ENCODE measurements at regions not wholly inside any gene's neighbourhood (a gene's known extent, or its start where the extent isn't known, plus 50 kb on each side); places are given as distances from the start of the nearest gene placed in this dataset.

DNA sequence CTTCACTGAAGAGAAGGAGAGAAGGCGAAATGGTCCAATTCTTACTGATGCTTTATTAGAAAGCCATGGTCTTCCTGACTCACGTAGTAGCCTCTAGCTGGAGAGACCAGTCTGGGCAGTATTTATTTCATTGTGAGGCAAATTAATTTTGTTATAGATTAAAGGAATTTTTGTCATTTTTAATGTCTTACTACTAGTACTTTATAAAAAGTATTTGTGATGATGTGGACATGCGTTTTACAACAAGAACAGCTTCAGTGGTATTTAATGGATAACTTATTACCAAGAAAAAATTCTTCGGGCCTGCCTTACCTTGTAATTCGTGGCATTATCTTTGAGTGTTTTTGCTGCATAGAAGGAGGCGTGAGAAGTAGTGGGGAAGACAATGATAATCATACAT lies 339.4 kb upstream of the SHH start (continued):
- TF ChIP-seq, protein P1, sequence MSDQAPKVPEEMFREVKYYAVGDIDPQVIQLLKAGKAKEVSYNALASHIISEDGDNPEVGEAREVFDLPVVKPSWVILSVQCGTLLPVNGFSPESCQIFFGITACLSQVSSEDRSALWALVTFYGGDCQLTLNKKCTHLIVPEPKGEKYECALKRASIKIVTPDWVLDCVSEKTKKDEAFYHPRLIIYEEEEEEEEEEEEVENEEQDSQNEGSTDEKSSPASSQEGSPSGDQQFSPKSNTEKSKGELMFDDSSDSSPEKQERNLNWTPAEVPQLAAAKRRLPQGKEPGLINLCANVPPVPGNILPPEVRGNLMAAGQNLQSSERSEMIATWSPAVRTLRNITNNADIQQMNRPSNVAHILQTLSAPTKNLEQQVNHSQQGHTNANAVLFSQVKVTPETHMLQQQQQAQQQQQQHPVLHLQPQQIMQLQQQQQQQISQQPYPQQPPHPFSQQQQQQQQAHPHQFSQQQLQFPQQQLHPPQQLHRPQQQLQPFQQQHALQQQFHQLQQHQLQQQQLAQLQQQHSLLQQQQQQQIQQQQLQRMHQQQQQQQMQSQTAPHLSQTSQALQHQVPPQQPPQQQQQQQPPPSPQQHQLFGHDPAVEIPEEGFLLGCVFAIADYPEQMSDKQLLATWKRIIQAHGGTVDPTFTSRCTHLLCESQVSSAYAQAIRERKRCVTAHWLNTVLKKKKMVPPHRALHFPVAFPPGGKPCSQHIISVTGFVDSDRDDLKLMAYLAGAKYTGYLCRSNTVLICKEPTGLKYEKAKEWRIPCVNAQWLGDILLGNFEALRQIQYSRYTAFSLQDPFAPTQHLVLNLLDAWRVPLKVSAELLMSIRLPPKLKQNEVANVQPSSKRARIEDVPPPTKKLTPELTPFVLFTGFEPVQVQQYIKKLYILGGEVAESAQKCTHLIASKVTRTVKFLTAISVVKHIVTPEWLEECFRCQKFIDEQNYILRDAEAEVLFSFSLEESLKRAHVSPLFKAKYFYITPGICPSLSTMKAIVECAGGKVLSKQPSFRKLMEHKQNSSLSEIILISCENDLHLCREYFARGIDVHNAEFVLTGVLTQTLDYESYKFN (CRISPR knock-in tag; conservative IDR thresholded peaks at IDR 0.05), result no peak
- TF ChIP-seq BHLHE40 (IDR thresholded peaks at IDR 0.05; ENCODE audit: low read length) (no peak), NR0B2 (CRISPR knock-in tag; IDR thresholded peaks at IDR 0.05) (no peak), SIX1 (CRISPR knock-in tag; IDR thresholded peaks at IDR 0.05; ENCODE audit: borderline replicate concordance) (no peak), NFATC3 (CRISPR knock-in tag; IDR thresholded peaks at IDR 0.05) (no peak), KLF13 (CRISPR knock-in tag; IDR thresholded peaks at IDR 0.05) (no peak), DNMT3B (CRISPR knock-in tag; conservative IDR thresholded peaks at IDR 0.05) (no peak)
- TF ChIP-seq, protein P2, sequence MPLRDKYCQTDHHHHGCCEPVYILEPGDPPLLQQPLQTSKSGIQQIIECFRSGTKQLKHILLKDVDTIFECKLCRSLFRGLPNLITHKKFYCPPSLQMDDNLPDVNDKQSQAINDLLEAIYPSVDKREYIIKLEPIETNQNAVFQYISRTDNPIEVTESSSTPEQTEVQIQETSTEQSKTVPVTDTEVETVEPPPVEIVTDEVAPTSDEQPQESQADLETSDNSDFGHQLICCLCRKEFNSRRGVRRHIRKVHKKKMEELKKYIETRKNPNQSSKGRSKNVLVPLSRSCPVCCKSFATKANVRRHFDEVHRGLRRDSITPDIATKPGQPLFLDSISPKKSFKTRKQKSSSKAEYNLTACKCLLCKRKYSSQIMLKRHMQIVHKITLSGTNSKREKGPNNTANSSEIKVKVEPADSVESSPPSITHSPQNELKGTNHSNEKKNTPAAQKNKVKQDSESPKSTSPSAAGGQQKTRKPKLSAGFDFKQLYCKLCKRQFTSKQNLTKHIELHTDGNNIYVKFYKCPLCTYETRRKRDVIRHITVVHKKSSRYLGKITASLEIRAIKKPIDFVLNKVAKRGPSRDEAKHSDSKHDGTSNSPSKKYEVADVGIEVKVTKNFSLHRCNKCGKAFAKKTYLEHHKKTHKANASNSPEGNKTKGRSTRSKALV (CRISPR knock-in tag; IDR thresholded peaks at IDR 0.05), result no peak

GRCh38 chr7:156151078-156151477 lies 338.8 kb upstream of the SHH start:
- in situ Hi-C loops (cut with HindIII; ENCODE audit: extremely low pct_ligation_motif_present, low pct_unique_long_range_greater_than_20kb) (no loop called here), intact Hi-C loops (cut with micrococcal nuclease; ENCODE audit: unreplicated experiment) (no loop called here)
- ChIA-PET POLR2A (no interaction called here), CTCF (ENCODE audit: low intra/inter-chr PET ratio, low total read pairs) (no interaction called here)
- H3K9ac ChIP-seq (ENCODE audit: insufficient read depth, low read depth, low read length), result no peak overlapping the region
- no peak overlapping the region for H2AFZ ChIP-seq (ENCODE audit: low read length)
- H3K4me1 ChIP-seq (ENCODE audit: insufficient read depth, low read length), result no peaks in the 10 kb centered on the region
- no peaks in the 10 kb centered on the region for H3K79me2 ChIP-seq (ENCODE audit: insufficient read depth, low read length)
- no TSS peak for BruUV-seq (replicated peaks)
- no peak for FAIRE-seq
- no peaks in the 10 kb centered on the region for H3K9me3 ChIP-seq (ENCODE audit: low read length)
- H4K20me1 ChIP-seq (ENCODE audit: insufficient read depth, low read length), result no peaks in the 10 kb centered on the region
- no peak for DNase-seq (ENCODE audit: low spot score)
- H3K4me3 ChIP-seq (replicated peaks in 1 of 3; ENCODE audit: insufficient read depth in 1 of 3, low read depth in 2 of 3, low read length in 3 of 3), result no peak overlapping the region
- ATAC-seq, result no peak
- 6% methylated on average over 8 of the region's 8 CpGs for WGBS (ENCODE audit: low lambda C conversion rate)
- no peak overlapping the region for H3K27ac ChIP-seq (ENCODE audit: extremely low read length, insufficient read depth, low read length)
- H3K4me2 ChIP-seq (ENCODE audit: low read depth, low read length), result no peak overlapping the region
- H3K36me3 ChIP-seq (replicated peaks in 1 of 2; ENCODE audit: control insufficient read depth in 1 of 2, insufficient read depth in 2 of 2, low read length in 2 of 2), result no peaks in the 10 kb centered on the region
- H3K27me3 ChIP-seq (ENCODE audit: control insufficient read depth in 1 of 2, insufficient read depth in 2 of 2, low read length in 2 of 2), result peaks cover 1 to 37% of the 10 kb centered on the region in 2 experiments; a peak in 4 of 5 replicates
- no peak for TF ChIP-seq BRD4 (CRISPR knock-in tag; IDR thresholded peaks at IDR 0.05)
- TF ChIP-seq ZNF251 (CRISPR knock-in tag; IDR thresholded peaks at IDR 0.05), result no peak
- TF ChIP-seq ZFP82 (CRISPR knock-in tag; IDR thresholded peaks at IDR 0.05; ENCODE audit: borderline replicate concordance), result no peak
- no peak for TF ChIP-seq ZNF326 (CRISPR knock-in tag; IDR thresholded peaks at IDR 0.05; ENCODE audit: borderline replicate concordance)
- TF ChIP-seq ZNF772 (CRISPR knock-in tag; IDR thresholded peaks at IDR 0.05), result no peak
- no peak for TF ChIP-seq ZNF138 (CRISPR knock-in tag; IDR thresholded peaks at IDR 0.05; ENCODE audit: low read depth)
- no peak for TF ChIP-seq ZNF672 (CRISPR knock-in tag; IDR thresholded peaks at IDR 0.05)
- TF ChIP-seq, protein P3, sequence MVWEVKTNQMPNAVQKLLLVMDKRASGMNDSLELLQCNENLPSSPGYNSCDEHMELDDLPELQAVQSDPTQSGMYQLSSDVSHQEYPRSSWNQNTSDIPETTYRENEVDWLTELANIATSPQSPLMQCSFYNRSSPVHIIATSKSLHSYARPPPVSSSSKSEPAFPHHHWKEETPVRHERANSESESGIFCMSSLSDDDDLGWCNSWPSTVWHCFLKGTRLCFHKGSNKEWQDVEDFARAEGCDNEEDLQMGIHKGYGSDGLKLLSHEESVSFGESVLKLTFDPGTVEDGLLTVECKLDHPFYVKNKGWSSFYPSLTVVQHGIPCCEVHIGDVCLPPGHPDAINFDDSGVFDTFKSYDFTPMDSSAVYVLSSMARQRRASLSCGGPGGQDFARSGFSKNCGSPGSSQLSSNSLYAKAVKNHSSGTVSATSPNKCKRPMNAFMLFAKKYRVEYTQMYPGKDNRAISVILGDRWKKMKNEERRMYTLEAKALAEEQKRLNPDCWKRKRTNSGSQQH (CRISPR knock-in tag; IDR thresholded peaks at IDR 0.05; ENCODE audit: low read depth), result no peak

Measured in HepG2 (cell line).